ENCODE measurements at regions not wholly inside any gene's neighbourhood (a gene's known extent, or its start where the extent isn't known, plus 50 kb on each side); places are given as distances from the start of the nearest gene placed in this dataset.
"Not testable (repeated sequence)": the region's sequence is repeated elsewhere in the genome, so short reads cannot be mapped to it uniquely, and the experiment has no call there.

GRCh38 chr7:13236026-13236425 lies 548.6 kb downstream of the ARL4A start:
- peaks cover 9% of the 10 kb centered on the region for H3K27me3 Mint-ChIP-seq
- H3K27ac Mint-ChIP-seq = no peak overlapping the region
- no peaks in the 10 kb centered on the region for H3K9me3 Mint-ChIP-seq
- H3K36me3 Mint-ChIP-seq (ENCODE audit: low read depth) = no peaks in the 10 kb centered on the region
- H3K4me1 Mint-ChIP-seq (ENCODE audit: low read depth) = no peaks in the 10 kb centered on the region
- DNase-seq = no peak
- no peak overlapping the region for H3K4me3 Mint-ChIP-seq

GRCh38 chr7:13240349-13240748 lies 552.9 kb downstream of the ARL4A start:
- H3K27me3 Mint-ChIP-seq = peaks cover 6% of the 10 kb centered on the region
- H3K27ac Mint-ChIP-seq = no peak overlapping the region
- DNase-seq = no peak
- H3K4me3 Mint-ChIP-seq = no peak overlapping the region
- no peaks in the 10 kb centered on the region for H3K36me3 Mint-ChIP-seq (ENCODE audit: low read depth)
- no peaks in the 10 kb centered on the region for H3K4me1 Mint-ChIP-seq (ENCODE audit: low read depth)
- no peaks in the 10 kb centered on the region for H3K9me3 Mint-ChIP-seq

- H3K27me3 Mint-ChIP-seq = peaks cover under 1% of the 10 kb centered on the region
- H3K27ac Mint-ChIP-seq = no peak overlapping the region
- no peaks in the 10 kb centered on the region for H3K36me3 Mint-ChIP-seq (ENCODE audit: low read depth)
- DNase-seq = no peak
- H3K4me3 Mint-ChIP-seq = no peak overlapping the region
- no peaks in the 10 kb centered on the region for H3K4me1 Mint-ChIP-seq (ENCODE audit: low read depth)
- H3K9me3 Mint-ChIP-seq = no peaks in the 10 kb centered on the region
Observed at GRCh38 chr7:13241416-13241815, 554.0 kb downstream of the ARL4A start.

- Mint-ChIP-seq H3K9me3 (no peaks in the 10 kb centered on the region), H3K4me3 (no peak overlapping the region), H3K4me1 (ENCODE audit: low read depth) (no peaks in the 10 kb centered on the region), H3K36me3 (ENCODE audit: low read depth) (no peaks in the 10 kb centered on the region), H3K27ac (no peak overlapping the region), H3K27me3 (peaks cover 14% of the 10 kb centered on the region)
- no peak for DNase-seq
Observed at GRCh38 chr7:13257661-13258060, 570.2 kb downstream of the ARL4A start.

- H3K36me3 Mint-ChIP-seq (ENCODE audit: low read depth) = no peaks in the 10 kb centered on the region
- DNase-seq = no peak
- H3K27me3 Mint-ChIP-seq = peaks cover 12% of the 10 kb centered on the region
- no peak overlapping the region for H3K4me3 Mint-ChIP-seq
- no peak overlapping the region for H3K27ac Mint-ChIP-seq
- no peaks in the 10 kb centered on the region for H3K9me3 Mint-ChIP-seq
- H3K4me1 Mint-ChIP-seq (ENCODE audit: low read depth) = no peaks in the 10 kb centered on the region
Observed at GRCh38 chr7:13258386-13258785, 571.0 kb downstream of the ARL4A start.

GRCh38 chr7:13259930-13260329 lies 572.5 kb downstream of the ARL4A start:
- no peaks in the 10 kb centered on the region for H3K36me3 Mint-ChIP-seq (ENCODE audit: low read depth)
- no peaks in the 10 kb centered on the region for H3K4me1 Mint-ChIP-seq (ENCODE audit: low read depth)
- no peaks in the 10 kb centered on the region for H3K9me3 Mint-ChIP-seq
- H3K27me3 Mint-ChIP-seq = peaks cover 19% of the 10 kb centered on the region
- H3K4me3 Mint-ChIP-seq = no peak overlapping the region
- no peak overlapping the region for H3K27ac Mint-ChIP-seq
- DNase-seq = no peak

GRCh38 chr7:13262929-13263530 lies 575.6 kb downstream of the ARL4A start:
- Mint-ChIP-seq H3K27me3 (peaks cover 15% of the 10 kb centered on the region), H3K4me1 (ENCODE audit: low read depth) (no peaks in the 10 kb centered on the region), H3K4me3 (no peak overlapping the region), H3K36me3 (ENCODE audit: low read depth) (no peaks in the 10 kb centered on the region), H3K27ac (no peak overlapping the region), H3K9me3 (no peaks in the 10 kb centered on the region)
- no peak for DNase-seq

GRCh38 chr7:13265271-13265670 lies 577.8 kb downstream of the ARL4A start:
- peaks cover 15% of the 10 kb centered on the region for H3K27me3 Mint-ChIP-seq
- H3K4me1 Mint-ChIP-seq (ENCODE audit: low read depth) = no peaks in the 10 kb centered on the region
- no peak for DNase-seq
- no peak overlapping the region for H3K27ac Mint-ChIP-seq
- H3K9me3 Mint-ChIP-seq = no peaks in the 10 kb centered on the region
- no peaks in the 10 kb centered on the region for H3K36me3 Mint-ChIP-seq (ENCODE audit: low read depth)
- no peak overlapping the region for H3K4me3 Mint-ChIP-seq

- not testable (repeated sequence) for H3K9me3 Mint-ChIP-seq; H3K4me1 Mint-ChIP-seq (ENCODE audit: low read depth); H3K36me3 Mint-ChIP-seq (ENCODE audit: low read depth); H3K4me3 Mint-ChIP-seq; H3K27ac Mint-ChIP-seq; DNase-seq
- peaks cover 23% of the 10 kb centered on the region for H3K27me3 Mint-ChIP-seq
Observed at GRCh38 chr7:13274205-13274604, 586.8 kb downstream of the ARL4A start.

- no peak overlapping the region for H3K4me3 Mint-ChIP-seq
- no peaks in the 10 kb centered on the region for H3K36me3 Mint-ChIP-seq (ENCODE audit: low read depth)
- H3K27ac Mint-ChIP-seq = no peak overlapping the region
- no peak for DNase-seq
- no peaks in the 10 kb centered on the region for H3K9me3 Mint-ChIP-seq
- H3K27me3 Mint-ChIP-seq = peaks cover 23% of the 10 kb centered on the region
- no peaks in the 10 kb centered on the region for H3K4me1 Mint-ChIP-seq (ENCODE audit: low read depth)
Observed at GRCh38 chr7:13276977-13277376, 589.5 kb downstream of the ARL4A start.

- no peak overlapping the region for H3K27ac Mint-ChIP-seq
- DNase-seq = no peak
- no peaks in the 10 kb centered on the region for H3K9me3 Mint-ChIP-seq
- no peaks in the 10 kb centered on the region for H3K4me1 Mint-ChIP-seq (ENCODE audit: low read depth)
- H3K4me3 Mint-ChIP-seq = no peak overlapping the region
- peaks cover 21% of the 10 kb centered on the region for H3K27me3 Mint-ChIP-seq
- H3K36me3 Mint-ChIP-seq (ENCODE audit: low read depth) = no peaks in the 10 kb centered on the region
Observed at GRCh38 chr7:13278020-13278419, 590.6 kb downstream of the ARL4A start.

GRCh38 chr7:13279854-13280435 lies 592.5 kb downstream of the ARL4A start:
- Mint-ChIP-seq H3K36me3 (ENCODE audit: low read depth) (no peaks in the 10 kb centered on the region), H3K4me1 (ENCODE audit: low read depth) (no peaks in the 10 kb centered on the region), H3K27me3 (peaks cover 13% of the 10 kb centered on the region), H3K4me3 (no peak overlapping the region), H3K9me3 (no peaks in the 10 kb centered on the region), H3K27ac (no peak overlapping the region)
- no peak for DNase-seq

GRCh38 chr7:13282377-13282980 lies 595.0 kb downstream of the ARL4A start:
- no peak for DNase-seq
- Mint-ChIP-seq H3K4me1 (ENCODE audit: low read depth) (no peaks in the 10 kb centered on the region), H3K27me3 (peaks cover 6% of the 10 kb centered on the region), H3K9me3 (no peaks in the 10 kb centered on the region), H3K4me3 (no peak overlapping the region), H3K27ac (no peak overlapping the region), H3K36me3 (ENCODE audit: low read depth) (no peaks in the 10 kb centered on the region)

GRCh38 chr7:13286916-13287315 lies 599.5 kb downstream of the ARL4A start:
- Mint-ChIP-seq H3K4me3 (no peak overlapping the region), H3K4me1 (ENCODE audit: low read depth) (no peaks in the 10 kb centered on the region), H3K9me3 (no peaks in the 10 kb centered on the region), H3K27ac (no peak overlapping the region), H3K27me3 (peaks cover 3% of the 10 kb centered on the region), H3K36me3 (ENCODE audit: low read depth) (no peaks in the 10 kb centered on the region)
- no peak for DNase-seq

GRCh38 chr7:13288516-13288915 lies 601.1 kb downstream of the ARL4A start:
- DNase-seq = no peak
- Mint-ChIP-seq H3K27me3 (peaks cover 3% of the 10 kb centered on the region), H3K9me3 (no peaks in the 10 kb centered on the region), H3K27ac (no peak overlapping the region), H3K4me3 (no peak overlapping the region), H3K4me1 (ENCODE audit: low read depth) (no peaks in the 10 kb centered on the region), H3K36me3 (ENCODE audit: low read depth) (no peaks in the 10 kb centered on the region)

Measured in activated T-cell treated with anti-CD3 and anti-CD28 coated beads, Interleukin-2, amount 50 U/mL, for 24 hours (primary cell).